ENCODE measurements at regions not wholly inside any gene's neighbourhood (a gene's known extent, or its start where the extent isn't known, plus 50 kb on each side); places are given as distances from the start of the nearest gene placed in this dataset.
"Not testable (repeated sequence)": the region's sequence is repeated elsewhere in the genome, so short reads cannot be mapped to it uniquely, and the experiment has no call there.

DNA sequence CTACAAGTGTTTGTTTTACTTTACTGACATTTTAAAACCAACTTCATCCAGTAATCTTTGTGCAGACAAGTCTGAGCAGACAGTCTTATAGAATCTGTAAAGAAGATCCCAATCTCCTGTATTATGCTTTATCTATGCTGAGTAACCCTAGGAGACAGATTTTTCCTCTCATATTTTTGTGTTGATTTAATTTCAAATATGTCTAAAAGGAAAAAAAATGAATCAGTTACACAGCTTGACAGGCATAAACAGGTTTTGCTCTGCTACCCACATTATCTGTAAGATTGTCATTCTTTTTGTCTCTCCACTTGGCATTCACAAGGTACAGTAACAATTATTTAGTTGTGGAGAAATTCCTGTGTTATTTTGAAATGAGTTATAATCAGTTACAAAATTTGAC, 415.0 kb downstream of the NYAP2 start:
- intact Hi-C loops (cut with DNase I), result no loop called here
- DNase-seq (ENCODE audit: low spot score), result no peak

DNA sequence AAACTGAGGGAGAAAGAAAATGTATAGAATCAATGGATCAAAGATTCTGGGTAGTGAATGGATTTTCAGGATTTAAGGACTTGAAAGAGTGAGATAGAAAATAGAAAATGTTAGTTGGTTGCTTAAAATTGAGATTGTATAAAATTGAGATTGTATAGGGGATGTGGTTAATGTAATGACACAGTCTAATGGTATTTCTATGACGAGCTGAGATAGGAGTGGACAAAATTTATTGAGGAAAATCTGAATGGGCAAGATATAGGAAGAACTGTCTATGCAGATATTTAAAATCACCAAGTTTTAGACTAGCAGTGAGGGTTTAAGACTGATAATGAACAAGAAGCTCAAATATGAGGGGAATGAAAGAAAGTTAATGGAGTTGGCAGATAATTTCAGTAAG, 406.6 kb downstream of the NYAP2 start:
- no peak for DNase-seq (ENCODE audit: low spot score)
- intact Hi-C loops (cut with DNase I), result no loop called here

DNA sequence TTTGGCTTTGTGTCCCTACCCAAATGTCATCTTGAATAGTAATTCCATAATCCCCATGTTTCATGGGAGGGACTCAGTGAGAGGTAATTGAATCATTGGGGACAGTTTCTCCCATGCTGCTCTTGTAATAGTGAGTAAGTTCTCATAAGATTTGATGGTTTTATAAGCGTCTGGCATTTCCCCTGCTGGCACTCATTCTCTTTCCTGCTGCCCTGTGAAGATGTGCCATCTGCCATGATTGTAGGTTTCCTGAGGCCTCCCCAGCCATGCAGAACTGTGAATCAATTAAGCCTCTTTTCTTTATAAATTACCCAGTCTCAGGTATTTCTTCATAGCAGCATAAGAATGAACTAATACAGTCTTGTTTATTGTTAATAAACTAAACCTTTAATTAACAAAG, 402.6 kb downstream of the NYAP2 start:
- DNase-seq (ENCODE audit: low spot score); intact Hi-C loops (cut with DNase I): not testable (repeated sequence)

DNA sequence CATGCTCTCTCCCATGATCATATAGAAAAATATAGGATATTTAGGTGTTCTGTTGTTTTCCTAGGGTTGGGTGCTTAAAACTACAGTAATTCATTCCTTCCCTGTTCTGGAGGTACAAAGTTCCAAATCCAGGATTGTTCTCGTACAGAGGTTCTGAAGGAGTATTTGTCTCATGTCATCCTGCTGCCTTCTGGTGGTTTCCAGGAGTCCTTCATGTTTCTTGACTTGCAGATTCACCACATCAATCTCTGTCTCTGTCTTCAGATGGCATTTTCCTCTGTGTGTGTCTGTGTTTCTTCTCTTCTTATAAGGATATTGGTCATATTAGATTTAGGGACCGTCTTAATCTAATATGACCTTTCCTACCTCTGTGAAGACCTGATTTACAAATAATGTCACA, 397.9 kb downstream of the NYAP2 start:
- intact Hi-C loops (cut with DNase I), result loop anchor here (5.0 kb wide), 1 partner anchor 125 kb away; no protein-coding TSS in a partner anchor
- DNase-seq (ENCODE audit: low spot score), result no peak

DNA sequence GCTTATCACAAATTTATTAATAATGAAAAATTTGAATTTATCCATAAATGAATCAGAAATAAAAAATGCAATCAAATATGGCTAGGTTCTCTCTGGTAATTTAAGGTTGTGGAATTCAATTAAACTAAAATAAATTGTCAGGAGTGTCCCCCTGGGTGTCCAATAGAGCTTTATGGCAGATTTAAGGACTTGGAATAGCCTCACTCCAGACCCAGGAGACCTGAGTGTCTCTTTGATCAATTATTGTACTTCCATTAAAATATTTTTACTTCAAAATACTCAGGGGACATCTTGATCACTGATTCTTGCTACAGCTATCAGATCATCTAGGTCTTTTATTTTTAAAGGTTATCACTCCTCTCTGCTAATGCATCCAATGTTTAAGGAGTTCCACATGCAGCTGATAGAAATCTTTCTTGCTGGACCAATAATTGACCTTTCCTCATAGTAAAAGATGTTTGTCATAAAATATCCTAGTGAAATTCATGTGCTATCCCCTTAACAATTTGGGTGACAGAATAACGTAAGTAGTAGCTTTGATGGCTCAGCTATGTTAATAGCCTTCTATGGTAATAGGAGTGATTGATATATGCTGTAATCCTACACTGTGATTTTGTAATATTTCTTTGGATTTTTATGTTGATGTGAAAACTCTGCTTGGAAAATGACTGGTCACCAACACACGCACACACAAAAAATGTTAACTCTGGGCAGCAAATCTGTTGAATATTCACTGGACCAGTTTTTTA, 395.3 kb downstream of the NYAP2 start:
- DNase-seq (ENCODE audit: low spot score), result no peak
- intact Hi-C loops (cut with DNase I), result loop anchor here (5.0 kb wide), 1 partner anchor 123 kb away; no protein-coding TSS in a partner anchor

DNA sequence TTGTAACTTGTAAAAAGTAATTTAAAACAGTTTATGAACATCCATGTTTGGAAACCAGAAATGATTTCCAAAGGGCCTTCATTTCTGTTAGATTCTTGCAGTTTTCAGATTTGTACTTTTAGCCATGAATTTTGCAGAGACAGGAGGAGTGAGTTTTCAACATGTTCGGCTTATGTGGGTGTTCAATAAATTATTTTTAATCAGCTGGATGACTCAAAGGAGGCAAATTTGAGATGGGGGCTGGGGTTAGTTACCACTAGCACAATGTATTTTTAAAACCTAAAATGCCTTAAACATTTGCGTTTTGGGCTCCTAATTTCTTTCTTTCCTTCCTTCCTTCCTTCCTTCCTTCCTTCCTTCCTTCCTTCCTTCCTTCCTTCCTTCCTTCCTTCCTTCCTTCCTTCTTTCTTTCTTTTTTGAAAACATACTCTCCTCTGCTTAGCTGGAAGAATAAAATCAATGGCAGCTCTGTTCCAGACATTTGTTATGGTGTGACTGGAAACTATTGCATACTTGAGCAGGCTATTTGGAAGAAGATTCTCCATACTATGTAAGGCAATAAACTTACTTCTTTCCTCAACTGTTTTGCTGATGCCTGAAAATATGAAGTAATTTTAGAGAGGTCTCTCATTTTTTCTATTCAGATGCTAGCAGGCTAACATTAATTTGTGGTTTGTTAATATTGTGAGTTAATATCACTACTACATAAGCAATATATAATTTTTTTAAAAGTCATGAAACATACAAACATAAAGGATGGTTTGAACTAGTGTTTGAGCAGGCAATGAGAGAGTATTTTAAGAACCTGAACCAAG, 394.4 kb downstream of the NYAP2 start:
- intact Hi-C loops (cut with DNase I), result no loop called here

DNA sequence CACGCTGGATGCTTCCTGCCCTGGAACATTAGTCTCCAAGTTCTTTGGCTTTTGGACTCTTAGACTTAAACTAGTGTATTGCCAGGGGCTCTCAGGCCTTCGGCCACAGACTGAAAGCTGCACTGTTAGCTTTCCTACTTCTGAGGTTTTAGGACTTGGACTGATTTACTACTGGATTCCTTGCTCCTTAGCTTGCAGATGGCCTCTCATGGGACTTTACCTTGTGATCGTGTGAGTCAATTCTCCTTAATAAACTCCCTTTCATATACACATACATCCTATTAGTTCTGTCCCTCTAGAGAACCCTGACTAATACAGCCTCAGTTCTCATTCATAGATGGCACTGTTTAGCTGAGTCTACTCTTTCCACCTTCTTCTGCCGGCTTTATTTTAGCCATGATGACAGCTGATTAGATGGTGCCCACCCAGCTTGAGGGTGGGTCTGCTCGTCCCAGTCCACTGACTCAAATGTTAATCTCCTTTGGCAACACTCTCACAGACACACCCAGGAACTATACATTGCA, 389.1 kb downstream of the NYAP2 start:
- DNase-seq (ENCODE audit: low spot score), result no peak

More for the DNA sequence above, 394.4 kb downstream of the NYAP2 start:
- DNase-seq (ENCODE audit: low spot score), result no peak

DNA sequence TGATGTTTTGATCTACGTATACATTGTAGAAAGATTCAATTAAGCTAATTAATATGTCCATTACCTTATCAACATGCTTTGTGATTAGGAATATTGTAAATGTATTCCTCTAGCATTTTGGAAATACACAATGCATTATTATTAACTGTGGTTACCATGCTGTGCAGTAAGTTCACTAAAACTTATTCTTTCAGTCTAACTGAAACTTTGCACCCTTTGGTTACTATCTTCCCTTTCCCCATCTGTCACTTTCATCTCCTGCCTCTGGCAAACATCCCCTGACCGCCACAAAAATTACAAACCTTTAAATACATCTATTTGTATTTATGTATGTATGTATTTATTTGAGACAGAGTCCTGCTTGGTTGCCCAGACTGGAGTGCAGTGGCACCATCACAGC, 388.0 kb downstream of the NYAP2 start:
- no peak for DNase-seq (ENCODE audit: low spot score)
- intact Hi-C loops (cut with DNase I), result no loop called here

More for the DNA sequence above, 389.1 kb downstream of the NYAP2 start:
- intact Hi-C loops (cut with DNase I), result no loop called here

DNA sequence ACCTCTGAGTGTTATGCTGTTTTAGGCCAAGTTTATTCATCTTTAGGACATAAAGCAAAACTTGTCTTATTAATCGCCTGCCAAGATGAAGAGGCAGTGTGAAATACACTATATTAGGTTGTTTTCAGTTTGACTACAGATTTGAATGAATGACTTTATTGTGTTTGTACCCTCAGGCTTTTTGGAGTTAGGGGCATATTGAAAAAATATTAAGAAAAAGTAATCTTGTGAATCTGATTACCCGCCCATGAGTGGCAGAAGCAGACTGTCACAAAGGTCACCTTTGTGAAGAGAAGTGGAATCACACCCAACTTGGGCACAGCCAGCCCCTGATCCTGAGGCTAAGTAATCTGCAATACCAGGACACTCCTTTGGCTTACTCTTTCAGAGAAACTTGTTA, 382.5 kb downstream of the NYAP2 start:
- no peak for DNase-seq (ENCODE audit: low spot score)
- intact Hi-C loops (cut with DNase I), result no loop called here

DNA sequence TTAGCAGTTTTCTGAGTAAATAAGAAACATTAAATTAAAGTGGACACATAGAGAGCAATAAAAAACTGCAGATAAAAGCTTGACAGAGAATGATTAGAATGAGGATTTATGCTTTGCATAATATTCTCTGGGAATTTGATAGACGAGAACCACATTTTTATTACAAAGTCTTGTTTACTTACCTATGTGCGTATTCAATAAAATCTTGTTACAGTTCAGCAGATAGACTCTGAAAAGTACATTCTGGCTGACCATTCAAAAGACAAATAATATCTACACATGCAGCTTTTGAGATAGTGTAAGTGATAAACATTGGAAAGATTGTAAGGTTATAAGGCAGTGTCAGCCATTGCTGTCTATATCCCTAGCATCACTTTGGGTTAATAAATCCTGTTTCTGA, 381.6 kb downstream of the NYAP2 start:
- intact Hi-C loops (cut with DNase I), result no loop called here
- no peak for DNase-seq (ENCODE audit: low spot score)

DNA sequence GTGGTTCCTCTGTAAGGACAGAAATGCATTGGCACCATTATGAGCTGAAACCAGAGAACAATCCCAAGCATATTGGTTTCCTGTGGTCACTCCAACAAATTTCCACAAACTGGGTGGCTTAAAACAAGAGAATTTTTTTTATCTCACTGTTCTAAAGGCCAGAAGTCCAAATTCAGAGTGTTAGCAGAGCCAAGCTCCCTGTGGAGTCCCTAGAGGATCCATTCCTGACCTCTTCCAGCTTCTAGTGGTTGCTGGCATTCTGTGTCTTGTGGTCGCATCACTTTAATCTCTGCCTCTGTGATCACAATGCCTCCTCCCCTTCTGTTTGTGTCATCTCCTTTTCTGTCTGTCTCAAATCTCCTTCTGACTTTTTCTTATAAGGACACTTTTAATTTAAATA, 380.3 kb downstream of the NYAP2 start:
- intact Hi-C loops (cut with DNase I), result no loop called here
- DNase-seq (ENCODE audit: low spot score), result no peak

DNA sequence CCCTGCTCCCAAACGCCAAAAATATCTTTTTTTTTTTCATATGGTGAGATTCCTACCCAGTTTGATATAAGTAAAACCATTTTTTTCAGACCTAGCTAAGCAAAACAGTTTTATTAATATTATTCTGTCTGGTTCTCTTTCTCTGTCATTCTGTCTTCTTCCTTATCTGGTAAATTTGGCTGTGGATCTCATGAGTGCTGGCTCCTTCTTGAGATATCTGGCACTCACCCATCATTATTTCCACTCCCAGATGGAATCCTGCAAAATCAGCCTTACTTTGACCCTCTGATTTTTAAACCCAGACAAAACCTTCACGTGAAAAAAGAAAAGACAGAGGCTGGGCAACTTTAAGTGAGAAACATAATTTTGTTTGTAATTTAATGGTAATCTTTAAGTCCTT, 373.6 kb downstream of the NYAP2 start:
- intact Hi-C loops (cut with DNase I), result no loop called here
- no peak for DNase-seq (ENCODE audit: low spot score)

DNA sequence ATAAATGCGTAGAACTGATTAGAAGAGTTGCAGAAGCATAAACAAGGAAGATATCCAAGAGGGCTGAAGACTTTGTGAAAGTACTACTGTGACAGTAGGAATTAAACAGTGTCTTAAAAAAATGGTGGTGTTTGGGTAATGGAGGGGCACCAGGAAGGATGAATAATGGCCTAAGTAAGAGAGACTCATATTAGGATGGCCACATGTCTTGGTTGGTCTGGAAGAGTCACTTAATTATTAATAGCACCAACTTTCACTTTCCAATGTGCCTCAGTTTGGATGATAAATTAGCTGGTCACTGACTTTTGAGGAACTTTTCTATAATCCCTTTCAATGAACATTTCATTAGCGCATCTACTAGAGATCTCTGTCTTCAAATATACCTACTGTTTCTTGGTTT, 372.2 kb downstream of the NYAP2 start:
- DNase-seq (ENCODE audit: low spot score), result no peak
- intact Hi-C loops (cut with DNase I), result no loop called here

DNA sequence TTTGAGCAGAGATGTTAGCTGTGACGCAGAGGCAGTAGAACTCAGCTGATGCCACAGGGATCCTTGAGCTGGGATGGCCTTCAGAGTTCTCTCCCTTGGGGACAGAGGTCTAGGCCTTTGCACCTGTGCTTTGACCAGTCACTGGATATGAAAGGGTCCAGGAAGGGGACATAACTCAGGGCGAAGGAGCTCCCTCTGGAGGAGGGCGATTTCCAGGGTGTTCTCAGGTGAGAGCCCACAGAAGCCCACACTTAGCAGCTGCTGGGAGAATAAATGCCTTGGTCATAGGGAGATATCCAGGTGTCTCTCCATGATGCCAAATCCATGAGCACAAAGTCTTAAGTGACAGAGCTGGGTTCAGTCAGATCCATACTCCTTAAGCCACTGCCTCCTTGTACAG, 369.2 kb downstream of the NYAP2 start:
- DNase-seq (ENCODE audit: low spot score), result no peak
- intact Hi-C loops (cut with DNase I), result no loop called here

DNA sequence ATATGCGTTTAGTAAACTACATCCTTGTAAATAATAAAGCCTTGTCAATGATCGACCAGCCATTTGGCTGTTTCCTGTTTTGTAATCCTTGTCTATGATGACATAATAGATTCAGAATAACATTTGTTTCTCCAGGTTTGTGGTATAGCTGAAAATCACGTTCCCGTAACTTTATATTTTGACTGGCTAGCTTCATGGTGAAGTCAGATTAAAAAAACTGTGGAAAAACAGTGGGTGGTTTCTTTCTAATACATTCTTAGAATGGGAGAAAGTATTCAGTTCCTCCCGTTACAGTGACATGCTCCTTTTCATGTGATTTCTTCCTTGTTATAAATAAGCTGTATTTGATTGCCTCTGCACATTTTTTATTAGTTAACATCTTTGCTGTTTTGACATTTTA, 366.9 kb downstream of the NYAP2 start:
- no peak for DNase-seq (ENCODE audit: low spot score)
- intact Hi-C loops (cut with DNase I), result no loop called here

DNA sequence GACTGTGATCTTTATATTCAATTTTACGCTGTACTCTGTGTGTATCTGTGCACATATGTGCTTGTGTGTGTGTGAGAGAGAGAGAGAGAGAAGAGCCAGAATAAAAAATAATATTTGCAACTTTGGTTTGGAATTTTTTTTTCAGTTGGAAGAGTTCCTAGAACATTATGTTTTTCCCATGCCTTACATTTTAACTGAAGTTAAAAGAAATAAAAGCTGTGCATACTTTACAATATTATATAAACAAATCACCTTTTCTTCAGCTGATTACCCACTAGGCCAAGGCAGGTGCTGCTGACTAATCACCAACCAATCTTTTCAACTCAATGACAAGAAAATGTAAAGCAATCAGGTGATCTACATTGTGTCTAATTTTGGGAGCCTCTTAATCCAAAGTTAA, 366.3 kb downstream of the NYAP2 start:
- DNase-seq (ENCODE audit: low spot score), result no peak
- intact Hi-C loops (cut with DNase I), result no loop called here

DNA sequence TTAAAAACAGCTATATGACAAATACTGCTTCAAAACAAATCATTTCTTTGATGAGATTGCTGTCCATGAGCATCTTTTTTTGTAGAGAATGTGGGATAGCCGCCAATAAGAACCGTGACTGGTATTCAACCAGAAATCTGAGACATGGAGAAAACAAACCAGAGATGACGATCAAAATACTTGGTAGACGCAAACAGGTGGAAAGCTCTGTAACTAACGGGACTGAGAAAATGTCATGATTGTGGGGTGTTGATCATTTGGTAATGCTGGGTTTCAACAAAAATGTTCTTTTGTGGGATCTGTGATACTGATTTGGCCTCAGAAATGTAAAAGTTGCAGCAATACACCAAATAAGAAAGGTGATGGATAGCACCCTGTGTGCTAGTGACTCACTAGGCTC, 364.8 kb downstream of the NYAP2 start:
- intact Hi-C loops (cut with DNase I), result no loop called here
- DNase-seq (ENCODE audit: low spot score), result no peak

DNA sequence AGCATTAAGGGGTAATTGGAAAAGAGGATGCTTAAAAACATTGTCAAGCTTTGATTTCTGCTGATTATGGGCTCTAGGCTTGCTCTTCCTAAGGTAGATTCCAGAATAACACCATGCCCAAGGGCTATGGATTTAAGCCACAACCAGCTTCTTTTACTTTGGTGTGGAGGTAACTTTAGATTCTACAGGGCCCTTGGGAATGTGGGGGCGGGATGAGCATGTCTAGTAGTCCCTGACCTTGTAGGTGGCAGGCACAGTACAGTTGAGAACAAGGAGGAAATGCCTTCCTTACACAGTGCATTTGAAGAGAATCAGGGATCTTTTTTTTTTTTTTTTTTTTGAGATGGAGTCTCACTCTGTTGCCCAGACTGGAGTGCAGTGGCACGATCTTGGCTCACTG, 364.2 kb downstream of the NYAP2 start:
- no peak for DNase-seq (ENCODE audit: low spot score)
- intact Hi-C loops (cut with DNase I), result no loop called here

DNA sequence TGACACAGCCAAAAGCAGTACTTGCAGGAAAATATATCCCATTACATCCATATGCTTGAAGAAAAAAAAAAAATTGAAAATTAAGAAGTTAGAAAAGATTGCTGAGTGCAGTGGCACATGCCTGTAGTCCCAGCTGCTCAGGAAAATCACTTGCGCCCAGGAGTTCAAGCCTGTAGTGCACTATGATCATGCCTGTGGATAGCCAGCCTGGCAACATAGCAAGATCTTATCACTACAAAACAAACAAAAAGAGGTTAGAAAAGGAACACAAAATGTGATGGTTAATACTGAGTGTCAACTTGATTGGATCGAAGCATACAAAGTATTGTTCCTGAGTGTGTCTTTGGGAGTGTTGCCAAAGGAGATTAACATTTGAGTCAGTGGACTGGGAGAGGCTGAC, 361.9 kb downstream of the NYAP2 start:
- intact Hi-C loops (cut with DNase I), result no loop called here
- no peak for DNase-seq (ENCODE audit: low spot score)

DNA sequence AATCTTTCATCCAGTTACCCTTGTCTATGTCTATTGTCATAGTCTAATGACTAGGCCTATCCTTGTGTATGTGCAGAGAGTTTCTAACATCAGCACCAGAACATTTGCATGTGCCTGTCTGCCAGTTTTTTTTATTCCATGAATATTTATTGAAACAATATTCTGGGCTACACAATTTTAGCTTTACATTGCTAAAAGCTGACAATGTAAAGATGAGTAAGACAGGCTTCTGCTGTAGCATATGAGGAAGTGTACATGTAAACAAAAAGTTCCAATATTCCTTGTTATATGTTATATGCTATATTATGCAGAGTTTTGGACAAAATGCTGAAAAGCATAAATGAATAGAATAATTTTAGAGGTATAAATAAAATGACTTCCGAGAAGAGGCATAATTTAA, 357.7 kb downstream of the NYAP2 start:
- intact Hi-C loops (cut with DNase I), result no loop called here
- no peak for DNase-seq (ENCODE audit: low spot score)

DNA sequence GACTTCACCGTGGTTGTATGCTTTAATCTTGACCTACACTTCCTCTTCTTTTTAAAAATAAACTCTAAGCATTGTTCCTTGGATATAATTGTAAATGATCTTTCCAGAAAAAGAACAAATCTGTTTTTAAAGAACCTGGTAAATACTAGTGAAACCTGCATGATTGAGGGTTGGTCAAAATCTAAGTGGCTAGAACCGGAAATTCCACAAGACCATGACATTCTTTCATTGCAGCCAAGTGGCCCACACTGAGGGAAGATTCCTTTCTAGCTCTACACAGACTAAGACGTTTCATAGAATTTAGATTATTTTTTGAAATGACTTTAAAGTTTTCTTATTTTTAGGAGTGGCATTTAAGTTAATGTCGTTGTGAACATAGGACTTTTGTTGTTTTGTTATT, 356.7 kb downstream of the NYAP2 start:
- intact Hi-C loops (cut with DNase I), result no loop called here

More for the DNA sequence above, 356.7 kb downstream of the NYAP2 start:
- no peak for DNase-seq (ENCODE audit: low spot score)

Data from cardiac septum (tissue), 1 donor.